Astrocyte of the spinal cord (primary cell): ENCODE measurements at regions not wholly inside any gene's neighbourhood (a gene's known extent, or its start where the extent isn't known, plus 50 kb on each side); places are given as distances from the start of the nearest gene placed in this dataset.

Experiments used
- DNase-seq: peaks from one replicate; pipeline ENCODE4 v3.0.0; 2011; ENCODE audit warnings: low read depth, low spot score
- H3K4me3 ChIP-seq: 2 replicates; pipeline ENCODE4 v1.5.1; 2011; ENCODE audit warnings: low read depth, mild to moderate bottlenecking, low read length, moderate library complexity
- CTCF ChIP-seq: IDR thresholded peaks from 2 replicates; pipeline ENCODE4 v1.5.1; 2012; ENCODE audit warnings: low read depth, mild to moderate bottlenecking, low read length, inconsistent platforms
- in situ Hi-C: cut with HindIII; loops from 2 replicates; pipeline ENCODE4 v1.10.0; 2017; ENCODE audit warnings: low sequenced_read_pairs

- no peak overlapping the region for H3K4me3 ChIP-seq
- TF ChIP-seq CTCF, result no peak
- no peak for DNase-seq
- in situ Hi-C loops, result no loop called here
These were observed 105.2 kb upstream of the MGMT start for GRCh38 chr10:129361676-129362376.

GRCh38 chr10:129364949-129365348 lies 102.1 kb upstream of the MGMT start:
- no peak for TF ChIP-seq CTCF
- H3K4me3 ChIP-seq, result no peak overlapping the region
- DNase-seq, result no peak
- in situ Hi-C loops, result no loop called here

GRCh38 chr10:129365767-129366402 lies 101.2 kb upstream of the MGMT start:
- no peak for TF ChIP-seq CTCF
- H3K4me3 ChIP-seq, result no peak overlapping the region
- DNase-seq, result no peak
- in situ Hi-C loops, result no loop called here

- H3K4me3 ChIP-seq, result no peak overlapping the region
- DNase-seq, result no peak
- in situ Hi-C loops, result no loop called here
- no peak for TF ChIP-seq CTCF
These were observed 100.6 kb upstream of the MGMT start for GRCh38 chr10:129366450-129366849.

GRCh38 chr10:129369566-129369965 lies 97.5 kb upstream of the MGMT start:
- in situ Hi-C loops, result no loop called here
- no peak for DNase-seq
- H3K4me3 ChIP-seq, result no peak overlapping the region
- no peak for TF ChIP-seq CTCF

- TF ChIP-seq CTCF, result no peak
- no peak for DNase-seq
- H3K4me3 ChIP-seq, result no peak overlapping the region
- in situ Hi-C loops, result no loop called here
These were observed 95.5 kb upstream of the MGMT start for GRCh38 chr10:129371541-129371940.
